ENCODE measurements at regions not wholly inside any gene's neighbourhood (a gene's known extent, or its start where the extent isn't known, plus 50 kb on each side); places are given as distances from the start of the nearest gene placed in this dataset.

DNA sequence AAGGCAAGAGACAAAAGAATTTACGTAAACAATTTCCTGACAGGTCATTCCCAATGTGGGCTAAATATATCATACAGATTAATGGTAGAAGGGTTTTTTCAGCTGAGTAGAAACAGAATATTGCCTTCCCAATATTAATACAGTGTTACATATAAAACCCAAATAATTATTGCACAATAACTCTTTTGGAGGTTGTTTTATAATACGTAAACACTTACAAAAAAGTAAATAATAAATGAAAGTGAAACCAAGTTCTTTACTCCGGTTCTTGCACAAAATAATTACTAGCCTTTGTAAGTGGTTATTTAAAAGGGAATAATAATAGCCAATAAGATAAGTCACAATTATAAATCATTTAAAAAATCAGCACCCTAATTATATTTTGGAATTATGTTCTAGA is 118.6 kb upstream of the SSTR1 start:
- H3K4me3 ChIP-seq = no peak overlapping the region
- no peak for DNase-seq (ENCODE audit: low spot score in 2 of 2)
- TF ChIP-seq CTCF (IDR thresholded peaks at IDR 0.05) = no peak
- intact Hi-C loops (cut with DNase I) = no loop called here
- H3K4me1 ChIP-seq = no peaks in the 10 kb centered on the region
- H3K27me3 ChIP-seq = no peaks in the 10 kb centered on the region
- no peak overlapping the region for H3K27ac ChIP-seq
- peaks cover 1 to 13% of the 10 kb centered on the region in 2 donors for H3K9me3 ChIP-seq
- H3K36me3 ChIP-seq = no peaks in the 10 kb centered on the region

- H3K9me3 ChIP-seq = peaks cover 8 to 16% of the 10 kb centered on the region in 2 donors
- no peaks in the 10 kb centered on the region for H3K4me1 ChIP-seq
- no peak for DNase-seq (ENCODE audit: low spot score in 2 of 2)
- intact Hi-C loops (cut with DNase I) = no loop called here
- no peaks in the 10 kb centered on the region for H3K36me3 ChIP-seq
- no peak for TF ChIP-seq CTCF (IDR thresholded peaks at IDR 0.05)
- no peak overlapping the region for H3K27ac ChIP-seq
- H3K27me3 ChIP-seq = no peaks in the 10 kb centered on the region
- H3K4me3 ChIP-seq = no peak overlapping the region
Measured at GRCh38 chr14:38090506-38090905, 117.2 kb upstream of the SSTR1 start.

- Histone ChIP-seq H3K9me3 (peaks cover 9 to 11% of the 10 kb centered on the region in 2 donors), H3K27ac (no peak overlapping the region), H3K27me3 (no peaks in the 10 kb centered on the region), H3K4me3 (no peak overlapping the region), H3K36me3 (no peaks in the 10 kb centered on the region), H3K4me1 (no peaks in the 10 kb centered on the region)
- intact Hi-C loops (cut with DNase I) = no loop called here
- TF ChIP-seq CTCF (IDR thresholded peaks at IDR 0.05) = no peak
- DNase-seq (ENCODE audit: low spot score in 2 of 2) = no peak
Measured at GRCh38 chr14:38098074-38098836, 109.4 kb upstream of the SSTR1 start.

DNA sequence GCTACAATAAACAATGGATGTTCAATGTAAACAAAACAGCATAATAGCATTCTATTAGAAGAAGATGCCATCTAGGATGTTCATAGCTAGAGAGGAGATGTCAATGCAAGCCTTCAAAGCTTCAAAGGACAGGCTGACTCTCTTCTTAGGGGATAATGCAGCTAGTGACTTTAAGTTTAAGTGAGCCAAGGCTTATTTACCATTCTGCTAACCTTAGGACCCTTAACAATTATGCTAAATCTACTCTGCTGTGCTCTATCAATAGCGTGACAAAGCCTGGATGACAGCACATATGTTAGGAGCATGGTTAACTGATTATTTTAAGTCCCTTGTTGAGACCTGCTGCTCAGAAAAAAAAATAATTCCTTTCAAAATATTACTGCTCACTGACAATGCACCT is 106.0 kb upstream of the SSTR1 start:
- intact Hi-C loops (cut with DNase I) = no loop called here
- no peaks in the 10 kb centered on the region for H3K27me3 ChIP-seq
- H3K27ac ChIP-seq = no peak overlapping the region
- no peak for DNase-seq (ENCODE audit: low spot score in 2 of 2)
- TF ChIP-seq CTCF (IDR thresholded peaks at IDR 0.05) = no peak
- no peaks in the 10 kb centered on the region for H3K4me1 ChIP-seq
- no peak overlapping the region for H3K4me3 ChIP-seq
- H3K36me3 ChIP-seq = no peaks in the 10 kb centered on the region
- peaks cover 0 to 3% of the 10 kb centered on the region in 2 donors for H3K9me3 ChIP-seq

- intact Hi-C loops (cut with DNase I) = no loop called here
- H3K4me3 ChIP-seq = no peak overlapping the region
- H3K36me3 ChIP-seq = no peaks in the 10 kb centered on the region
- H3K4me1 ChIP-seq = no peaks in the 10 kb centered on the region
- TF ChIP-seq CTCF (IDR thresholded peaks at IDR 0.05) = no peak
- H3K27ac ChIP-seq = no peak overlapping the region
- no peak for DNase-seq (ENCODE audit: low spot score in 2 of 2)
- H3K9me3 ChIP-seq = no peaks in the 10 kb centered on the region
- H3K27me3 ChIP-seq = no peaks in the 10 kb centered on the region
Measured at GRCh38 chr14:38103542-38104225, 104.0 kb upstream of the SSTR1 start.
